Central memory CD8-positive, alpha-beta T cell (primary cell): ENCODE measurements at regions not wholly inside any gene's neighbourhood (a gene's known extent, or its start where the extent isn't known, plus 50 kb on each side); places are given as distances from the start of the nearest gene placed in this dataset.
"Not testable (repeated sequence)": the region's sequence is repeated elsewhere in the genome, so short reads cannot be mapped to it uniquely, and the experiment has no call there.

Experiments used
- ATAC-seq: fragments of 150-1000 bp; cut with Tn5 transposase; replicated peaks from 2 replicates; pipeline ENCODE4 v1.10.0; 2022; ENCODE audit warnings: mild to moderate bottlenecking, moderate FRiP score, moderate number of reproducible peaks; ENCODE audit not compliant: poor library complexity, severe bottlenecking; ENCODE audit errors: extremely low read depth
- DNase-seq, 2 donors: peaks; one replicate each; pipeline ENCODE4 v3.0.0; 2021; ENCODE audit warnings: low spot score in 2 of 2
- H3K27ac Mint-ChIP-seq: one replicate; pipeline ENCODE4 v1.8.0; 2022; ENCODE audit warnings: low read depth, mild to moderate bottlenecking, moderate library complexity, mixed read lengths
- H3K27me3 Mint-ChIP-seq: one replicate; pipeline ENCODE4 v1.8.0; 2022; ENCODE audit warnings: mixed read lengths
- H3K36me3 Mint-ChIP-seq: one replicate; pipeline ENCODE4 v1.8.0; 2022; ENCODE audit warnings: mild to moderate bottlenecking, moderate library complexity, mixed read lengths; ENCODE audit not compliant: insufficient read depth
- H3K4me1 Mint-ChIP-seq: one replicate; pipeline ENCODE4 v1.8.0; 2022; ENCODE audit warnings: mixed read lengths
- H3K4me3 Mint-ChIP-seq: one replicate; pipeline ENCODE4 v1.8.0; 2022; ENCODE audit warnings: mild to moderate bottlenecking, moderate library complexity, mixed read lengths
- H3K9me3 Mint-ChIP-seq: one replicate; pipeline ENCODE4 v1.8.0; 2022; ENCODE audit warnings: mixed read lengths

DNA sequence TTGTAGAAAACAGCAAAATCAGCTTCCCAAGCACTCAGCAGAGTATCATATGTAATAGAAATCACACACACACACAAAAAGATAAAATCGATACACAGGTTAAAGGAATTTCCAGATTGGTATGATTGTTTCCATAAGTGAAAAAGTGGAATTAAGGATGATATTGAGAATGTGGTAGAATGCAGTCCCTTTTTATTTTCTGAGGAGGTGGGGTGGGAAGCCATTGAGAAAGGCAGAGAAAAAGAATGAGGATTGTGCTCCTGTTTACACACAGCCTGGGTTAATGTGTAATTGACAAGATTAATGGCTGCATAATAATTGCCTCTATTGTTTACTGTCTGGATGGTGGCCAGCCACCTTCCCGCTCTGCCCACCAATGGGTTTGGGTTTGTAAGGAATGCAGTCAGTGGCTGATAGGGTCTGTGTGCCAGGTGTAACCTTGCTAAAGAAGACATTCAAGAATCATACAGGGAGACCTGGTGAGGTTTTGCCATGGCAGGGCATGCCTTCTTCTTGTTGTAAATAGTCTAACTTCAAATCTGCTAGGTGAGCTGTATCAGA lies 177.2 kb upstream of the MAP3K1 start:
- H3K27ac Mint-ChIP-seq = no peak overlapping the region
- H3K36me3 Mint-ChIP-seq = no peaks in the 10 kb centered on the region
- DNase-seq = no peak
- no peak for ATAC-seq
- no peaks in the 10 kb centered on the region for H3K9me3 Mint-ChIP-seq
- no peak overlapping the region for H3K4me3 Mint-ChIP-seq
- no peaks in the 10 kb centered on the region for H3K4me1 Mint-ChIP-seq
- H3K27me3 Mint-ChIP-seq = peaks cover 51% of the 10 kb centered on the region

DNA sequence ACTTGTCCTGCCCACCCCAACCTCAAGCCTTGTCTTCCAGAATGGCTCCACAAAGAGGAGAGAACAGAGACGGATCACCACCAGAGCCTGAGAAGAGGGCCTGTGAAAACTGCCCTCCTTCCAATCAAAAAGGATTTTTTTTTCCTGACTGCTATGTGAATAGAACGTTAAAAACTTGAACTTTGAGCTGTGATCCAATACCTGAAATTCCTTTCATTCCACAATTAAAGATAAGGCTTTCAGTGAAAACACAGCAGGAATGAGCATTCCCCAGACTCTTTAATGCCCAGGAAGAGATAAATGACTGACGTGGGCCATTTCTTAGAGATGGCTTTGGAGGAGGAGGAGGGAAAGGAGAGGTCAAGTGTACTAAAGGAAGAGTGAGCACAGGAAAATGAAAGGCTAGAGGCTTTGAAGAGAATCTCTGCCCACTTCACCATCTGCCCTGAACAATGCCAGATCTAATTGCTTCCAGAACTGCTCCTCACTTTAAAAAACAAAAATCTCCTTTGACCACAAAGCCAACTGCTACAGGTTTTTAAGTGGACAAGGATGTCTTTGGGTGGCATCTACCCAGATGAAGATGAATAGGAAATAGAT lies 177.9 kb upstream of the MAP3K1 start:
- Mint-ChIP-seq H3K4me3 (no peak overlapping the region), H3K9me3 (no peaks in the 10 kb centered on the region), H3K27ac (no peak overlapping the region), H3K27me3 (peaks cover 58% of the 10 kb centered on the region), H3K4me1 (no peaks in the 10 kb centered on the region), H3K36me3 (no peaks in the 10 kb centered on the region)
- ATAC-seq = no peak
- no peak for DNase-seq

DNA sequence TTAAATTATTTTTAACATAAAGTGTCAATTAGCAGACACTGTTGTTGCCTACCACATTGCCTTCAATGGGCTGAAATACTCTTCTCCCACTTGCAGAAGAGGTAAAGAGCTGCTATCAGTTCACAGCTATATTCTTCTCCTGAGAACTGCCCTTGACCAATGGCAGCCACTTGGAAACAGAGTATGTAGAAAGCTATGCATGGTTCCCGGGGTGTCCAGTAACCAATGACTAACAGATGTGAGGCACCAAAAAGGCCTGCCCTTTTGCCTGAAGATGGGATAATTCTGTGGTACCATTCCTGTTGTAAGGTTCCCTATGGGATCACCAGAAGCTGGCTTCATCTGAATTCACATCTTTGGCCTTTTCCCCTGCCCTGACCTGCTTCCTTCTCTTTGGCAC lies 181.4 kb upstream of the MAP3K1 start:
- no peak overlapping the region for H3K4me3 Mint-ChIP-seq
- H3K27ac Mint-ChIP-seq = no peak overlapping the region

GRCh38 chr5:56632939-56633338 lies 182.4 kb upstream of the MAP3K1 start:
- Mint-ChIP-seq H3K4me3 (no peak overlapping the region), H3K4me1 (no peaks in the 10 kb centered on the region), H3K27me3 (peaks cover 58% of the 10 kb centered on the region), H3K27ac (no peak overlapping the region), H3K9me3 (peaks cover 2% of the 10 kb centered on the region), H3K36me3 (peaks cover 2% of the 10 kb centered on the region)
- no peak for ATAC-seq
- DNase-seq = no peak

More for the DNA sequence above, 181.4 kb upstream of the MAP3K1 start:
- H3K36me3 Mint-ChIP-seq = peaks cover 2% of the 10 kb centered on the region
- ATAC-seq (no peak), DNase-seq (no peak)
- peaks cover 63% of the 10 kb centered on the region for H3K27me3 Mint-ChIP-seq
- no peaks in the 10 kb centered on the region for H3K4me1 Mint-ChIP-seq
- H3K9me3 Mint-ChIP-seq = no peaks in the 10 kb centered on the region

- Mint-ChIP-seq H3K27ac (no peak overlapping the region), H3K9me3 (peaks cover 5% of the 10 kb centered on the region), H3K4me1 (no peaks in the 10 kb centered on the region), H3K27me3 (peaks cover 58% of the 10 kb centered on the region), H3K4me3 (no peak overlapping the region), H3K36me3 (peaks cover 2% of the 10 kb centered on the region)
- ATAC-seq = no peak
- DNase-seq = no peak
Observed at GRCh38 chr5:56632199-56632598, 183.2 kb upstream of the MAP3K1 start.

DNA sequence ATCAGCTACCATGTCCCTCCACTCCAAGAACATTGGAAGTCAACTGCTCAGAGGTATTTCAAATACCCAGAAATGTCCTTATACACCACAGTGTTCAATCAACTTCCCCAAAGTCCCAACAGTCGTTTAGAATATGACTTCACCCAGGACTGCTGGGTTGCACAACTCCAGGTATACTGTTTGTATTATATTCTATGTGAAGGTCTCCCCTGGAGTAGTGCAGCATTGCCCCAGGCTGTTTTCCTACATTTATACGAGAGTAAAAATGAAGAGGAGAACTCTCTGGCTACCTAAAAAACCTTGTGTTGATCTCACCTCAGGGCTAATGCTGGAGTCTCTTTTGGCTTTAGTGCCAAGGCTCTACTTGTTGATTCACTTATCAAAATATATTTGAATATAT lies 183.6 kb upstream of the MAP3K1 start:
- peaks cover 58% of the 10 kb centered on the region for H3K27me3 Mint-ChIP-seq
- peaks cover 5% of the 10 kb centered on the region for H3K9me3 Mint-ChIP-seq
- no peak for ATAC-seq
- peaks cover 2% of the 10 kb centered on the region for H3K36me3 Mint-ChIP-seq
- DNase-seq = no peak
- H3K4me1 Mint-ChIP-seq = no peaks in the 10 kb centered on the region
- no peak overlapping the region for H3K4me3 Mint-ChIP-seq
- H3K27ac Mint-ChIP-seq = no peak overlapping the region

- not testable (repeated sequence) for H3K4me3 Mint-ChIP-seq, ATAC-seq, H3K4me1 Mint-ChIP-seq, DNase-seq, H3K27ac Mint-ChIP-seq, H3K36me3 Mint-ChIP-seq
- H3K9me3 Mint-ChIP-seq = peaks cover 10% of the 10 kb centered on the region
- H3K27me3 Mint-ChIP-seq = peaks cover 55% of the 10 kb centered on the region
Observed at GRCh38 chr5:56628616-56629015, 186.7 kb upstream of the MAP3K1 start.

- Mint-ChIP-seq H3K4me1 (no peaks in the 10 kb centered on the region), H3K27ac (no peak overlapping the region), H3K9me3 (peaks cover 10% of the 10 kb centered on the region), H3K36me3 (no peaks in the 10 kb centered on the region), H3K27me3 (peaks cover 34% of the 10 kb centered on the region), H3K4me3 (no peak overlapping the region)
- no peak for DNase-seq
- ATAC-seq = no peak
Observed at GRCh38 chr5:56625541-56625940, 189.8 kb upstream of the MAP3K1 start.

DNA sequence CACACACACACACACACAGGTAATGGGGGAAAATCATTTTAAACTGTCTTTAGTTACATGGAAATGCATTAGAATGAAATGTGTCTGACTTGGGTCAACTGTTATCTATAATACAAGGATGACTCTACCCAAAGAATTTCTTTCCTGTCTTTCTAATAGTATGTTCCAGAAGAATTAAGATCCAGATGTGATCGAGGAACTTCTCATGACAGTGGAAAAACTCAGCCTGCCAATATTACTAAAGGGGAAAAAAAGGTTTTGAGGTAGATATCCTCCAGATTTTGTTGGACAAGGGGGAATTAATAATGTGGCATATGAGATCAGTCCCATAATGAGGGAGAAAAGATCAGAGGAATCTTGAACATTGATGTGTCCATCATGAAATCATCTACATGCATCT lies 190.6 kb upstream of the MAP3K1 start:
- Mint-ChIP-seq H3K27ac (no peak overlapping the region), H3K4me1 (no peaks in the 10 kb centered on the region), H3K27me3 (peaks cover 27% of the 10 kb centered on the region), H3K9me3 (peaks cover 10% of the 10 kb centered on the region), H3K36me3 (no peaks in the 10 kb centered on the region), H3K4me3 (no peak overlapping the region)
- DNase-seq (no peak), ATAC-seq (no peak)

- H3K9me3 Mint-ChIP-seq = peaks cover 11% of the 10 kb centered on the region
- no peak for ATAC-seq
- H3K4me3 Mint-ChIP-seq = no peak overlapping the region
- H3K4me1 Mint-ChIP-seq = no peaks in the 10 kb centered on the region
- H3K36me3 Mint-ChIP-seq = no peaks in the 10 kb centered on the region
- no peak for DNase-seq
- no peak overlapping the region for H3K27ac Mint-ChIP-seq
- peaks cover 14% of the 10 kb centered on the region for H3K27me3 Mint-ChIP-seq
Observed at GRCh38 chr5:56622141-56622540, 193.2 kb upstream of the MAP3K1 start.

- DNase-seq = no peak
- no peaks in the 10 kb centered on the region for H3K4me1 Mint-ChIP-seq
- no peak overlapping the region for H3K27ac Mint-ChIP-seq
- no peak overlapping the region for H3K4me3 Mint-ChIP-seq
- H3K9me3 Mint-ChIP-seq = peaks cover 6% of the 10 kb centered on the region
- H3K27me3 Mint-ChIP-seq = peaks cover 7% of the 10 kb centered on the region
- H3K36me3 Mint-ChIP-seq = no peaks in the 10 kb centered on the region
- no peak for ATAC-seq
Observed at GRCh38 chr5:56620903-56621677, 194.3 kb upstream of the MAP3K1 start.

DNA sequence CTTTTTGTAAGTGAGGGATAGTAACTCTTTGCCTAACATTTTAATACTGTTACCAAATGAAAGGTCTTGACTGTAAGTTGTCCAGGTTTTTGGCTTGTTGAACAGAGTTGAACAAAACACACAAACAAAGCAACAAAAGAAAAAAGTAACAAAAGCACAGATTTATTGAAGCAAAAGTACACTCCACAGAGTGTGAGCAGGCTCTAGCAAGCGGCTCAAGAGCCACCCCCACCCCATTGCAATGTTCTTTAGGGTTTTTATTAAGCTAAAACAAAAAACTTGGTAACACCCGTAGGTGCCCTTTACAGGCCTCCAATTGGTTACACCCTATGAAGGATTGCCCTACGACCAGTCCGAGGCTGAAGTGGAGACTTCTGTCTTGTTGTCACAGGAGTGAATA lies 197.4 kb upstream of the MAP3K1 start:
- ATAC-seq = no peak
- Mint-ChIP-seq H3K27ac (no peak overlapping the region), H3K27me3 (peaks cover 16% of the 10 kb centered on the region), H3K36me3 (no peaks in the 10 kb centered on the region), H3K9me3 (peaks cover 6% of the 10 kb centered on the region), H3K4me1 (peaks cover 4% of the 10 kb centered on the region), H3K4me3 (no peak overlapping the region)
- no peak for DNase-seq
